ENCODE measurements at regions not wholly inside any gene's neighbourhood (a gene's known extent, or its start where the extent isn't known, plus 50 kb on each side); places are given as distances from the start of the nearest gene placed in this dataset.

- Histone ChIP-seq H3K36me3 (ENCODE audit: low read depth) (no peaks in the 10 kb centered on the region), H3K9me3 (ENCODE audit: severe bottlenecking) (no peaks in the 10 kb centered on the region), H3K27ac (ENCODE audit: poor library complexity, severe bottlenecking) (no peak overlapping the region), H3K4me1 (ENCODE audit: insufficient read depth, poor library complexity, severe bottlenecking) (peaks cover 14% of the 10 kb centered on the region), H3K4me3 (ENCODE audit: severe bottlenecking) (no peak overlapping the region), H3K27me3 (ENCODE audit: insufficient read depth, poor library complexity, severe bottlenecking) (no peaks in the 10 kb centered on the region)
- DNase-seq (ENCODE audit: low spot score) (no peak), ATAC-seq (ENCODE audit: low read depth) (no peak)
- no peak for TF ChIP-seq CTCF (IDR thresholded peaks at IDR 0.05; ENCODE audit: poor library complexity, severe bottlenecking)
These were observed 137.2 kb upstream of the TAF11L2 start for GRCh38 chr5:17360879-17361278.

GRCh38 chr5:17361331-17361730, 136.7 kb upstream of the TAF11L2 start:
- H3K9me3 ChIP-seq (ENCODE audit: severe bottlenecking) = no peaks in the 10 kb centered on the region

GRCh38 chr5:17364987-17365810, 132.8 kb upstream of the TAF11L2 start:
- Histone ChIP-seq H3K27ac (ENCODE audit: poor library complexity, severe bottlenecking) (no peak overlapping the region), H3K4me1 (ENCODE audit: insufficient read depth, poor library complexity, severe bottlenecking) (no peaks in the 10 kb centered on the region), H3K4me3 (ENCODE audit: severe bottlenecking) (no peak overlapping the region), H3K27me3 (ENCODE audit: insufficient read depth, poor library complexity, severe bottlenecking) (no peaks in the 10 kb centered on the region), H3K36me3 (ENCODE audit: low read depth) (no peaks in the 10 kb centered on the region), H3K9me3 (ENCODE audit: severe bottlenecking) (no peaks in the 10 kb centered on the region)
- no peak for DNase-seq (ENCODE audit: low spot score)
- ATAC-seq (ENCODE audit: low read depth) = no peak
- TF ChIP-seq CTCF (IDR thresholded peaks at IDR 0.05; ENCODE audit: poor library complexity, severe bottlenecking) = no peak

More at GRCh38 chr5:17361331-17361730, 136.7 kb upstream of the TAF11L2 start:
- H3K27ac ChIP-seq (ENCODE audit: poor library complexity, severe bottlenecking) = no peak overlapping the region
- H3K4me3 ChIP-seq (ENCODE audit: severe bottlenecking) = no peak overlapping the region
- H3K36me3 ChIP-seq (ENCODE audit: low read depth) = no peaks in the 10 kb centered on the region
- H3K27me3 ChIP-seq (ENCODE audit: insufficient read depth, poor library complexity, severe bottlenecking) = no peaks in the 10 kb centered on the region
- TF ChIP-seq CTCF (IDR thresholded peaks at IDR 0.05; ENCODE audit: poor library complexity, severe bottlenecking) = no peak
- ATAC-seq (ENCODE audit: low read depth) = no peak
- no peak for DNase-seq (ENCODE audit: low spot score)
- H3K4me1 ChIP-seq (ENCODE audit: insufficient read depth, poor library complexity, severe bottlenecking) = peaks cover 14% of the 10 kb centered on the region

GRCh38 chr5:17365811-17366138, 132.3 kb upstream of the TAF11L2 start:
- DNase-seq (ENCODE audit: low spot score) = no peak
- Histone ChIP-seq H3K27me3 (ENCODE audit: insufficient read depth, poor library complexity, severe bottlenecking) (no peaks in the 10 kb centered on the region), H3K27ac (ENCODE audit: poor library complexity, severe bottlenecking) (no peak overlapping the region), H3K9me3 (ENCODE audit: severe bottlenecking) (no peaks in the 10 kb centered on the region), H3K4me1 (ENCODE audit: insufficient read depth, poor library complexity, severe bottlenecking) (no peaks in the 10 kb centered on the region), H3K4me3 (ENCODE audit: severe bottlenecking) (no peak overlapping the region), H3K36me3 (ENCODE audit: low read depth) (no peaks in the 10 kb centered on the region)
- no peak for TF ChIP-seq CTCF (IDR thresholded peaks at IDR 0.05; ENCODE audit: poor library complexity, severe bottlenecking)
- peak; percentile 34; the same call in 1 of the 3 replicates for ATAC-seq (ENCODE audit: low read depth)

- Histone ChIP-seq H3K4me3 (ENCODE audit: severe bottlenecking) (no peak overlapping the region), H3K36me3 (ENCODE audit: low read depth) (no peaks in the 10 kb centered on the region), H3K4me1 (ENCODE audit: insufficient read depth, poor library complexity, severe bottlenecking) (no peaks in the 10 kb centered on the region), H3K9me3 (ENCODE audit: severe bottlenecking) (no peaks in the 10 kb centered on the region), H3K27ac (ENCODE audit: poor library complexity, severe bottlenecking) (no peak overlapping the region), H3K27me3 (ENCODE audit: insufficient read depth, poor library complexity, severe bottlenecking) (no peaks in the 10 kb centered on the region)
- TF ChIP-seq CTCF (IDR thresholded peaks at IDR 0.05; ENCODE audit: poor library complexity, severe bottlenecking) = no peak
- no peak for ATAC-seq (ENCODE audit: low read depth)
- no peak for DNase-seq (ENCODE audit: low spot score)
These were observed 130.7 kb upstream of the TAF11L2 start for GRCh38 chr5:17367256-17367840.

Data from RWPE2 (cell line).